Aorta (tissue), 5 donors: ENCODE measurements at regions not wholly inside any gene's neighbourhood (a gene's known extent, or its start where the extent isn't known, plus 50 kb on each side); places are given as distances from the start of the nearest gene placed in this dataset.

Experiments used
- ATAC-seq: fragments of 200-7000 bp; cut with Tn5 transposase; one replicate; pipeline ENCODE4 v1.9.1; 2022; ENCODE audit warnings: moderate library complexity; ENCODE audit not compliant: low FRiP score
- DNase-seq, 2 donors: peaks; one replicate each; pipeline ENCODE4 v3.0.0-alpha.2; 2020
- H3K27ac ChIP-seq, 2 donors: one replicate each; pipeline ENCODE4 v1.5.1; 2013; ENCODE audit warnings: low read length in 2 of 2, mild to moderate bottlenecking in 2 of 2, moderate library complexity in 2 of 2, control low read depth in 1 of 2, inconsistent platforms in 1 of 2, low read depth in 1 of 2
- H3K27me3 ChIP-seq, 2 donors: one replicate each; pipeline ENCODE4 v1.6.1; 2013; ENCODE audit warnings: control low read depth in 1 of 2, low read length in 1 of 2, mild to moderate bottlenecking in 1 of 2, moderate library complexity in 1 of 2; ENCODE audit not compliant: insufficient read depth in 2 of 2, control insufficient read depth in 1 of 2
- H3K36me3 ChIP-seq, 2 donors: one replicate each; pipeline ENCODE4 v1.6.1; 2013; ENCODE audit warnings: control low read depth in 1 of 2, low read length in 1 of 2, mild to moderate bottlenecking in 1 of 2; ENCODE audit not compliant: insufficient read depth in 2 of 2, control insufficient read depth in 1 of 2
- H3K4me1 ChIP-seq, 2 donors: one replicate each; pipeline ENCODE4 v1.6.1; 2013; ENCODE audit warnings: low read length in 2 of 2, control low read depth in 1 of 2, mild to moderate bottlenecking in 1 of 2, moderate library complexity in 1 of 2; ENCODE audit not compliant: insufficient read depth in 2 of 2, control insufficient read depth in 1 of 2
- H3K4me3 ChIP-seq, 2 donors: one replicate each; pipeline ENCODE4 v1.5.1; 2013; ENCODE audit warnings: low read length in 2 of 2, control low read depth in 1 of 2, mild to moderate bottlenecking in 1 of 2
- H3K9me3 ChIP-seq: one replicate; pipeline ENCODE4 v1.6.1; 2013; ENCODE audit warnings: mild to moderate bottlenecking, low read length; ENCODE audit not compliant: control insufficient read depth
- WGBS, 2 donors: extraction: QIAGEN DNeasy Blood & Tissue Kit; methylation state at CpG; one replicate each; pipeline ENCODE4 v1.1.7; 2013; 5-methylcytosine and 5-hydroxymethylcytosine counted together
- intact Hi-C, 2 donors: fragments of 100-400 bp; cut with DNase I; formaldehyde crosslinking; loops; one replicate each; pipeline versions ENCODE4 v1.14.2 to v1.15.0; 2022
- donor health status: healthy with polysubstance abuse.
- donor health status: Bipolar disorder and iron deficiency.
- donor health status: DM: no; HTN: no; CAD: no.
- donor health status: DM: no; HTN: no; CAD: no.
- donor health status: DM: yes; HTN: yes; CAD: no.

- Histone ChIP-seq H3K9me3 (no peaks in the 10 kb centered on the region), H3K4me3 (no peak overlapping the region), H3K27me3 (no peaks in the 10 kb centered on the region), H3K27ac (peak overlapping the region in 1 of 2 donors; percentile 96), H3K36me3 (no peaks in the 10 kb centered on the region), H3K4me1 (peaks cover 0 to 4% of the 10 kb centered on the region in 2 donors)
- intact Hi-C loops: loop anchor here in 1 of 2 donors (2.0 to 10.0 kb wide), 2 partner anchors 25 to 119 kb away; no protein-coding TSS in a partner anchor
- no peak for DNase-seq
- ATAC-seq: no peak
Measured at GRCh38 chr6:169046021-169046420, 207.6 kb downstream of the THBS2 start.

- Histone ChIP-seq H3K4me3 (no peak overlapping the region), H3K36me3 (no peaks in the 10 kb centered on the region), H3K4me1 (peaks cover 0 to 4% of the 10 kb centered on the region in 2 donors), H3K27me3 (no peaks in the 10 kb centered on the region), H3K9me3 (no peaks in the 10 kb centered on the region), H3K27ac (peak overlapping the region in 1 of 2 donors; percentile 42)
- peak; percentile 56 for ATAC-seq
- DNase-seq: peak; percentile 73 to 77
- 5 to 7% methylated on average over 5 of the region's 5 CpGs for WGBS, 2 donors
- intact Hi-C loops: loop anchor here in 1 of 2 donors (10.0 kb wide), 1 partner anchor 119 kb away; no protein-coding TSS in a partner anchor
Measured at GRCh38 chr6:169045486-169045885, 208.2 kb downstream of the THBS2 start.

- Histone ChIP-seq H3K4me1 (peaks cover 0 to 4% of the 10 kb centered on the region in 2 donors), H3K27ac (peak overlapping the region in 1 of 2 donors; percentile 83), H3K4me3 (no peak overlapping the region), H3K27me3 (no peaks in the 10 kb centered on the region), H3K36me3 (no peaks in the 10 kb centered on the region), H3K9me3 (no peaks in the 10 kb centered on the region)
- ATAC-seq: no peak
- 15 to 26% methylated on average over 14 of the region's 14 CpGs for WGBS, 2 donors
- no peak for DNase-seq
- intact Hi-C loops: loop anchor here in 1 of 2 donors (5.0 to 10.0 kb wide), 2 partner anchors 72 to 120 kb away; no protein-coding TSS in a partner anchor
Measured at GRCh38 chr6:169044381-169045230, 209.0 kb downstream of the THBS2 start.

GRCh38 chr6:169042061-169042460, 211.6 kb downstream of the THBS2 start:
- Histone ChIP-seq H3K9me3 (no peaks in the 10 kb centered on the region), H3K36me3 (no peaks in the 10 kb centered on the region), H3K4me3 (no peak overlapping the region), H3K4me1 (peaks cover 0 to 4% of the 10 kb centered on the region in 2 donors), H3K27ac (no peak overlapping the region), H3K27me3 (no peaks in the 10 kb centered on the region)
- intact Hi-C loops: loop anchor here in 1 of 2 donors (5.0 to 10.0 kb wide), 2 partner anchors 70 to 123 kb away; no protein-coding TSS in a partner anchor
- DNase-seq (no peak), ATAC-seq (no peak)
- 93 to 94% methylated on average over 5 of the region's 5 CpGs for WGBS, 2 donors

- ATAC-seq (no peak), DNase-seq (no peak)
- no peaks in the 10 kb centered on the region for H3K36me3 ChIP-seq
- no peaks in the 10 kb centered on the region for H3K4me1 ChIP-seq
- no peak overlapping the region for H3K27ac ChIP-seq
- no peak overlapping the region for H3K4me3 ChIP-seq
- intact Hi-C loops: loop anchor here in 1 of 2 donors (5.0 to 10.0 kb wide), 2 partner anchors 69 to 124 kb away; no protein-coding TSS in a partner anchor
- WGBS, 2 donors: 89 to 91% methylated on average over 8 to 9 of the region's 9 CpGs
- no peaks in the 10 kb centered on the region for H3K9me3 ChIP-seq
- no peaks in the 10 kb centered on the region for H3K27me3 ChIP-seq
Measured at GRCh38 chr6:169041078-169041477, 212.6 kb downstream of the THBS2 start.

GRCh38 chr6:169038691-169039090, 215.0 kb downstream of the THBS2 start:
- Histone ChIP-seq H3K9me3 (no peaks in the 10 kb centered on the region), H3K4me3 (no peak overlapping the region), H3K4me1 (no peaks in the 10 kb centered on the region), H3K27me3 (no peaks in the 10 kb centered on the region), H3K36me3 (no peaks in the 10 kb centered on the region), H3K27ac (no peak overlapping the region)
- WGBS, 2 donors: 65 to 71% methylated on average over 1 of the region's 1 CpG
- no peak for ATAC-seq
- DNase-seq: no peak
- intact Hi-C loops: no loop called here

- peak overlapping the region in 1 of 2 donors; percentile 34 for H3K27ac ChIP-seq
- WGBS, 2 donors: 2 to 6% methylated on average over 8 of the region's 8 CpGs
- ATAC-seq (peak; percentile 60), DNase-seq (peak; percentile 71 to 82)
- H3K4me3 ChIP-seq: no peak overlapping the region
- H3K9me3 ChIP-seq: no peaks in the 10 kb centered on the region
- intact Hi-C loops: no loop called here
- H3K36me3 ChIP-seq: no peaks in the 10 kb centered on the region
- no peaks in the 10 kb centered on the region for H3K27me3 ChIP-seq
- H3K4me1 ChIP-seq: no peaks in the 10 kb centered on the region
Measured at GRCh38 chr6:169035385-169036240, 218.0 kb downstream of the THBS2 start.

GRCh38 chr6:169034516-169035167, 219.0 kb downstream of the THBS2 start:
- Histone ChIP-seq H3K36me3 (no peaks in the 10 kb centered on the region), H3K27ac (peak overlapping the region in 1 of 2 donors; percentile 34), H3K4me1 (no peaks in the 10 kb centered on the region), H3K27me3 (no peaks in the 10 kb centered on the region), H3K4me3 (no peak overlapping the region), H3K9me3 (no peaks in the 10 kb centered on the region)
- ATAC-seq: peak; percentile 7
- no peak for DNase-seq
- intact Hi-C loops: no loop called here
- WGBS, 2 donors: 69 to 72% methylated on average over 13 of the region's 13 CpGs
